Spleen (tissue), 11 donors: ENCODE measurements at regions not wholly inside any gene's neighbourhood (a gene's known extent, or its start where the extent isn't known, plus 50 kb on each side); places are given as distances from the start of the nearest gene placed in this dataset.

Experiments used
- DNase-seq: peaks from one replicate; pipeline ENCODE4 v3.0.0-alpha.2; 2020
- H3K27ac ChIP-seq, 8 donors: fragments of 200-600 bp; sonication (generic) in 7 of 8; 1 replicate in 4 of 8; 2 replicates in 4 of 8; pipeline versions ENCODE4 v1.5.0 to v1.8.0; 2016 to 2021; ENCODE audit warnings: inconsistent platforms in 4 of 8, mild to moderate bottlenecking in 4 of 8, moderate library complexity in 1 of 8
- H3K27me3 ChIP-seq, 7 donors: fragments of 200-600 bp; sonication (generic) in 6 of 7; replicated peaks in 1 of 7; 1 replicate in 4 of 7; 2 replicates in 3 of 7; pipeline versions ENCODE4 v1.5.0 to v1.8.0; 2016 to 2021; ENCODE audit warnings: inconsistent platforms in 3 of 7, mild to moderate bottlenecking in 1 of 7
- H3K36me3 ChIP-seq, 6 donors: fragments of 200-600 bp; sonication (generic) in 5 of 6; 1 replicate in 4 of 6; 2 replicates in 2 of 6; pipeline versions ENCODE4 v1.5.0 to v1.8.0; 2016 to 2021; ENCODE audit warnings: inconsistent platforms in 2 of 6
- H3K4me1 ChIP-seq, 6 donors: fragments of 200-600 bp; sonication (generic) in 5 of 6; 1 replicate in 3 of 6; 2 replicates in 3 of 6; pipeline versions ENCODE4 v1.5.0 to v1.8.0; 2016 to 2021; ENCODE audit warnings: inconsistent platforms in 3 of 6
- H3K4me3 ChIP-seq, 8 donors: fragments of 200-600 bp; sonication (generic) in 7 of 8; 1 replicate in 4 of 8; 2 replicates in 4 of 8; pipeline versions ENCODE4 v1.5.0 to v1.8.0; 2016 to 2021; ENCODE audit warnings: inconsistent platforms in 4 of 8, mild to moderate bottlenecking in 4 of 8, moderate library complexity in 2 of 8
- H3K9me3 ChIP-seq, 8 donors: fragments of 200-600 bp; sonication (generic) in 7 of 8; 1 replicate in 4 of 8; 2 replicates in 4 of 8; pipeline versions ENCODE4 v1.5.0 to v1.8.0; 2016 to 2021; ENCODE audit warnings: inconsistent platforms in 4 of 8
- POLR2A ChIP-seq, 3 donors: fragments of 450-650 bp; IDR thresholded peaks; one replicate each; pipeline ENCODE4 v1.5.1; 2017; ENCODE audit warnings: antibody characterized with exemption in 3 of 3, mild to moderate bottlenecking in 1 of 3
- POLR2AphosphoS5 ChIP-seq, 3 donors: sonication (generic); formaldehyde crosslinking; IDR thresholded peaks; one replicate each; pipeline ENCODE4 v1.5.1; 2017; ENCODE audit warnings: antibody characterized with exemption in 3 of 3
- whole genome bisulfite sequencing, 5 donors: extraction: QIAGEN DNeasy Blood & Tissue Kit in 3 of 5; methylation state at CpG; one replicate each; pipeline versions ENCODE4 v1.1.5 to v1.1.7; 2013 to 2018; 5-methylcytosine and 5-hydroxymethylcytosine counted together
- intact Hi-C: fragments of 100-400 bp; cut with DNase I; formaldehyde crosslinking; loops from one replicate; pipeline ENCODE4 v1.15.0; 2023; ENCODE audit warnings: low total_unique reads
- TF ChIP-seq, protein P1 (sequence below), 11 experiments: fragments of 200-600 bp in 7 of 11; fragments of 450-650 bp in 4 of 11; sonication (generic) in 4 of 11; IDR thresholded peaks in 8 of 11; conservative IDR thresholded peaks in 3 of 11; 1 replicate in 7 of 11; 2 replicates in 4 of 11; pipeline versions ENCODE4 v1.4.0 to v1.8.0; 2016 to 2021; ENCODE audit warnings: antibody characterized with exemption in 11 of 11, inconsistent platforms in 4 of 11, mild to moderate bottlenecking in 1 of 11
- donor health status: healthy with polysubstance abuse.
- donor health status: DM: no; HTN: no; CAD: no; lungs with moderate emphysema.
- donor health status: DM: no; HTN: no; CAD: no.
- donor health status: Bipolar disorder and iron deficiency.
- donor health status: healthy.
- donor health status: DM: no; HTN: no; CAD: no.
- donor health status: DM: yes; HTN: yes; CAD: no.

DNA sequence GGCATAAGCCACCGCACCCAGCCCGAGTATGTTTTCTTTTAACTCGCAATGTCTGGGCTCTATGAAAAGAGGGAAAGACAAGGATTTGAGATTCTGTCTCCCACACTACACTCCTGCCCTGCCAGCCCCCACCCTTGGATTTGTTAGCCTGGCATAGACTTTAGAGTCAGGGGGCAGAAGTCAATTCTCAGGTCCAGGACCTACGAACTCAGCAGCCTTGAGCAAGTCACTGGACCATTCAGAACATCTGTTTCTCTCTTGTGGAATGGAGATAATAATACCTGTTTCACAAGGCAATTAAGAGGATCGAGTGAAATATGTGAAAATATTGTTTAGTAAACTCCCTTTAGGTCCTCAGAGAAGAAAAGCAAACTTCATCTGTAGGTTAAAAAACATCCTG lies 66.1 kb upstream of the FUT8 start:
- H3K36me3 ChIP-seq, result no peaks in the 10 kb centered on the region
- H3K27me3 ChIP-seq, result no peaks in the 10 kb centered on the region
- H3K4me1 ChIP-seq, result peaks cover 0 to 19% (median 8%) of the 10 kb centered on the region in 6 donors
- DNase-seq, result no peak
- no peaks in the 10 kb centered on the region for H3K9me3 ChIP-seq
- TF ChIP-seq, protein P1, sequence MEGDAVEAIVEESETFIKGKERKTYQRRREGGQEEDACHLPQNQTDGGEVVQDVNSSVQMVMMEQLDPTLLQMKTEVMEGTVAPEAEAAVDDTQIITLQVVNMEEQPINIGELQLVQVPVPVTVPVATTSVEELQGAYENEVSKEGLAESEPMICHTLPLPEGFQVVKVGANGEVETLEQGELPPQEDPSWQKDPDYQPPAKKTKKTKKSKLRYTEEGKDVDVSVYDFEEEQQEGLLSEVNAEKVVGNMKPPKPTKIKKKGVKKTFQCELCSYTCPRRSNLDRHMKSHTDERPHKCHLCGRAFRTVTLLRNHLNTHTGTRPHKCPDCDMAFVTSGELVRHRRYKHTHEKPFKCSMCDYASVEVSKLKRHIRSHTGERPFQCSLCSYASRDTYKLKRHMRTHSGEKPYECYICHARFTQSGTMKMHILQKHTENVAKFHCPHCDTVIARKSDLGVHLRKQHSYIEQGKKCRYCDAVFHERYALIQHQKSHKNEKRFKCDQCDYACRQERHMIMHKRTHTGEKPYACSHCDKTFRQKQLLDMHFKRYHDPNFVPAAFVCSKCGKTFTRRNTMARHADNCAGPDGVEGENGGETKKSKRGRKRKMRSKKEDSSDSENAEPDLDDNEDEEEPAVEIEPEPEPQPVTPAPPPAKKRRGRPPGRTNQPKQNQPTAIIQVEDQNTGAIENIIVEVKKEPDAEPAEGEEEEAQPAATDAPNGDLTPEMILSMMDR (IDR thresholded peaks at IDR 0.05 in 8 of 11, conservative IDR thresholded peaks at IDR 0.05 in 3 of 11), result no peak
- TF ChIP-seq POLR2A (IDR thresholded peaks at IDR 0.05), result no peak
- intact Hi-C loops, result no loop called here
- H3K4me3 ChIP-seq, result no peak overlapping the region
- WGBS, 5 donors, result 77 to 81% (median 78%) methylated on average over 5 of the region's 5 CpGs
- peak overlapping the region in 5 of 8 donors; percentile 8 to 66 (median 43) for H3K27ac ChIP-seq

DNA sequence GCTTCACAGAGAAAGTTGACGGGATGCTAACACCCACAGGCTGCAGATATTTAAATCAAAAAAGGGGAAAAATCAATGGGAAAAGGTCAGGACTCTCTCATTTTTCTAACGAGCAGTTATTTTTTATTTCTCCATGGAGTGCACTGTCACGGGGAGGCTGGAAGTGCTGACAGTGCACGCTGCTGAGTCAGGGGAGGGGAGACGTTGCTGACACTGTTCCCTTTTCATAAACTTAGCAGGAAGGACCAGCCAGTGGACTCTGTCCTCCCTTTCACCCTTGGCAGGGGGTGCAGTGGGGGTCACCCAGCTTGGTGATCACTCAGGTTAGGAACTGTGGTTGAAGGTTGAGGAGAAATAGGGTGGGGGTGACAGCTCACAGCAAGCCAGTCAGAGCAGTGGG lies 65.6 kb upstream of the FUT8 start:
- 22 to 38% (median 32%) methylated on average over 5 of the region's 5 CpGs for WGBS, 5 donors
- TF ChIP-seq, protein P1 (IDR thresholded peaks at IDR 0.05 in 8 of 11, conservative IDR thresholded peaks at IDR 0.05 in 3 of 11), result no peak
- TF ChIP-seq POLR2A (IDR thresholded peaks at IDR 0.05) (no peak), POLR2AphosphoS5 (IDR thresholded peaks at IDR 0.05) (peak in 1 of 3 donors; percentile 23)
- H3K4me1 ChIP-seq, result peaks cover 0 to 23% (median 9%) of the 10 kb centered on the region in 6 donors
- no peaks in the 10 kb centered on the region for H3K9me3 ChIP-seq
- H3K27me3 ChIP-seq, result no peaks in the 10 kb centered on the region
- no peaks in the 10 kb centered on the region for H3K36me3 ChIP-seq
- DNase-seq, result no peak
- H3K27ac ChIP-seq, result peak overlapping the region in 4 of 8 donors; percentile 41 to 66 (median 48)
- intact Hi-C loops, result no loop called here
- no peak overlapping the region for H3K4me3 ChIP-seq

DNA sequence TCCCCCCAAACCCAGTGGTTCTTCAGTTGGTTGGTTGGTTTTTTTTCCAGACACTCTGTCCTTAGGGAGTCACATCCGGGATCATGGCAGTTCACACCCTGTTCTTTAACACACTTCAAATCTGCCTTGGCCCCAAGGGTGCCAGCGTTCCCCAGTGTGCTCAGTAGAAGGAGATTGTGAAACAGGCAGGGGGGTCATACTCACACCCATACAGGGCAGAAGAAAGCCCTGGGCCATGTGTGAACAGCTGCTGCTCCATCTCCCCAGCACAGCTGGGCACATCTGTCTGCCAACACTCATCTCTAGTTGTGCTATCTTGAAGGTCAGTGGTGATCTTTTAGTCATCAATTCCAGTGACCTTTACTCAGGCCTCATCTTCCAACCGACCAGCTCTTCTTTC lies 64.4 kb upstream of the FUT8 start:
- Histone ChIP-seq H3K27ac (no peak overlapping the region), H3K9me3 (no peaks in the 10 kb centered on the region), H3K36me3 (no peaks in the 10 kb centered on the region), H3K4me3 (no peak overlapping the region), H3K27me3 (no peaks in the 10 kb centered on the region), H3K4me1 (peaks cover 4 to 27% (median 11%) of the 10 kb centered on the region in 6 donors)
- TF ChIP-seq POLR2AphosphoS5 (IDR thresholded peaks at IDR 0.05) (no peak), POLR2A (IDR thresholded peaks at IDR 0.05) (no peak)
- TF ChIP-seq, protein P1 (IDR thresholded peaks at IDR 0.05 in 8 of 11, conservative IDR thresholded peaks at IDR 0.05 in 3 of 11), result no peak
- intact Hi-C loops, result no loop called here
- DNase-seq, result no peak
- 64 to 93% (median 84%) methylated on average over 3 of the region's 3 CpGs for WGBS, 5 donors

DNA sequence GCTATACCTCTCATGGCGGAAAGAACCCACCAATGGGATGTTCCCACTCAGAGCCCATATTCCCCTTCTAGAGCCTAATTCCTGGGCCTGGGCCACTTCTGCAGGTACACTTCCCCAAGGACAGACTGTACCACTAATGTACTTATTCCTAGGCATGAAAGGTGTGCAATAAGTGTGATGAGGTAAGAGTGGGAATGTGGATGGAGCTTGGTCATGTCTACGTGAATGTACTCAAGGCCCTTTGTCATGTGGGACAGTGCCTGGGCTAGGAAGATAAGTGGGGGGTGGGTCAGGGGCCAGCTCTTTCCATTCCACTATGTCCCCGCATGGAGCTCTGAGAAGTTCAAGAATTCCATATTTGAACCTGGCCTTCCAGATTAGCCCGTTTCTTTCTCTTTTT lies 63.4 kb upstream of the FUT8 start:
- Histone ChIP-seq H3K27me3 (no peaks in the 10 kb centered on the region), H3K4me3 (no peak overlapping the region), H3K27ac (no peak overlapping the region), H3K9me3 (no peaks in the 10 kb centered on the region), H3K36me3 (no peaks in the 10 kb centered on the region), H3K4me1 (peaks cover 4 to 33% (median 11%) of the 10 kb centered on the region in 6 donors)
- intact Hi-C loops, result no loop called here
- DNase-seq, result no peak
- TF ChIP-seq POLR2AphosphoS5 (IDR thresholded peaks at IDR 0.05) (no peak), POLR2A (IDR thresholded peaks at IDR 0.05) (no peak)
- TF ChIP-seq, protein P1 (IDR thresholded peaks at IDR 0.05 in 8 of 11, conservative IDR thresholded peaks at IDR 0.05 in 3 of 11), result no peak
- 85 to 96% (median 92%) methylated on average over 4 of the region's 4 CpGs for WGBS, 5 donors
